HG03039 (cell line): ENCODE measurements at regions not wholly inside any gene's neighbourhood (a gene's known extent, or its start where the extent isn't known, plus 50 kb on each side); places are given as distances from the start of the nearest gene placed in this dataset.

Experiments
- ATAC-seq: cut with Tn5 transposase; IDR thresholded peaks from one replicate; pipeline ENCODE4 v1.9.1; 2021; ENCODE audit warnings: mild to moderate bottlenecking, moderate library complexity; ENCODE audit not compliant: unreplicated experiment

DNA sequence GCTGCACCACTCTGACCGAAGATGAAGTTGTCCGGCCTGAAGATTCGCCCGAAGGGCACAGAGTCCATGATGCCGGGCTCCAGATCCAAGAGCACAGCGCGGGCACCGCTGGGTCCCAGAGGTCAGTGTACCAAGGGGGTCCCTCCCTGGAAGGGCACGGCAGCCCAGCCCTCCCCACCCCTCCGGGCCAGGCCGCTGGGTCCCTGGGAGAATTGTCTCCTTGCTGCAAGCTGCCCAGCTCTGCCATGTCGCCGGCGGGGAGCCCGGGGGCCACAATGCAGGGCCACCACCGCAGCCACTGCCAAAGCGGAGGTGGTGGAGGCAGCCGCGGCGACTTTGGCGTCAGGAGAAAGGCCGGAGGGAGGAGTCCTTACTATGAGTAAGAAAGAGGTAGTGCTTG is 189.5 kb upstream of the CYRIA start:
- ATAC-seq, result no peak

DNA sequence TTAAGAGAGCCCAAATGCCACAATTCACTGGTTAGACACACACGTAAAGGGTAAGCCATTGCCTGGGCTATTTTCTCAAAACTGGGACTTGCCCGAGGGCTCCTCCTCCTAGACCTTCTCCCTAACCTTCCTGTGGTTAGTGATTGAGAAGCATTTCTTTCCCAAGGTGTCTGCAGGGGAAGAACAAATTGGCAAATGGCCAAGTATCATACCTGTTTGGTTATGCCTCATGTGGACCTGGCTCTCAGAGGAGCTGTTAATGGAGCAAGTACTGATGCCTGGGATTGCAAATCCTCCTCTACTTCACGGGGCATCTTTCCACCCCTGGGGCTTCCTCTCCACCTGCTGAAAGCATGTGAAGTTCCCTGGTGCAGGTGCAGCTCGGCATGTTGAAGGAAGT is 187.5 kb upstream of the CYRIA start:
- ATAC-seq, result no peak

DNA sequence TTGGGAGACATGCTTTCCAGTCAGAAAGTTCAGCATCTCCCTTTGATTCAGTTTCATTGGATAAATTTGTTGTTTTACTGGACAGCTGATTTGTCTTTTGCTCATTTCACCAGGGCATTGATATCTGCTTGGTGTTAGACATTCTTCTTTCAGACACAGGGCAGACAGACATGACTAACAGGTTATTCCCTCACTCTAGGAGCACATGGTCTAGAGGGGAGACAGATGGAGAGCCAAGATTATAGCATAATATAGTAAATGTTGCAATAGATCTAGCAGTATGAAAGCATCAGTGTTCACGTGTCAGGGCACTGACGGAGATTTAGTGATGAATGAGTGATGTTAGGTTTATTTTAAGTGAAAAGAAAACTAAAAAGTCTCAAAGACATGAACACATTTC is 187.0 kb upstream of the CYRIA start:
- ATAC-seq, result no peak

DNA sequence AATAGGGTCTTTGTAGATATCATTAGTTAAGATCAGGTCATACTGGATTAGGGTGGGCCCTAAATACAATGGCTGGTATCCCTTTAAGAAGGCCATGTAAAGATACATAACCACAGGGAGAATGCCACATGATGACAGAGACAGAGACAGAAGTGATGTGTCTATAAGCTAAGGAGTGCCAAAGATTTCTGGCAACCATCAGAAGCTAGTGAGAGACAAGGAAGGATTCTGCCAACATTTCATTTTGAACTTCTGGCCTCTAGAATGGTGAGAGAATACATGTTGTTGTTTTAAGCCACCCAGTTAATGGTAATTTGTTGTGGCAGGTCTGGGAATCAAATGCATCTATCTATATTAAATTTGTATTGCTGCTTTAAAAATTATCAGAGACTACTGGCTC is 185.5 kb upstream of the CYRIA start:
- ATAC-seq, result no peak

DNA sequence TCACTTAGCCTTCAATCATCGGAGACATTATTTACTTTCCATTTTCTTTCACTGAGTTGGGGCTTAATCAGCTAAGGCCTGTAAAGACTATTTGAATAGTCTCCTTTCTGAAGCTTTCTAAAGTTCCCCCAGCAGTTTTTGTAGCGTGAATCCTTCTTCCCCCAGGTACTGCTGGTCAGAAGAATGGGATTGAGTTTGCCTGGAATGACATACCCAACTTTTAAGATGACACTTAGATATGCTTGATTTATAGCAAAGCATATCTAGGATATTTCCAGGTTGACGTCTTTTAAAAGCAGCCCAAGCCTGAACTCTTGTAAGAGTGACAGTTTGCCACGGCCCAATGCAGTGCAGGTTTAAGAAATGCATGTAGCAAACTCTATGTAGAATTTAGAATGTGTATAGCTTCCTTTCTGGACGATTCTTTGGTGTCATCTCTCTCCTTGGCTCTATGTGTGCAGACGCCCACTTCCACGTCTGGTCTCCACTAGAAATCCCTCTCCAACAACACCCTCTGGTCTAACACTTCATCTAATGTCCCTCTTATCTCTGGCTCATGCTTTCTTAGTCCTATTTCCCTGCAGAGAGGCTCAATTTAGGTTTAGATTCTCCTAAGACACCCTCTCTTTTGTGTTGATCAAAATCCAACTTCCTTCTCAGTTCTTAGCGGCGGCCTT is 175.0 kb upstream of the CYRIA start:
- ATAC-seq, result no peak

DNA sequence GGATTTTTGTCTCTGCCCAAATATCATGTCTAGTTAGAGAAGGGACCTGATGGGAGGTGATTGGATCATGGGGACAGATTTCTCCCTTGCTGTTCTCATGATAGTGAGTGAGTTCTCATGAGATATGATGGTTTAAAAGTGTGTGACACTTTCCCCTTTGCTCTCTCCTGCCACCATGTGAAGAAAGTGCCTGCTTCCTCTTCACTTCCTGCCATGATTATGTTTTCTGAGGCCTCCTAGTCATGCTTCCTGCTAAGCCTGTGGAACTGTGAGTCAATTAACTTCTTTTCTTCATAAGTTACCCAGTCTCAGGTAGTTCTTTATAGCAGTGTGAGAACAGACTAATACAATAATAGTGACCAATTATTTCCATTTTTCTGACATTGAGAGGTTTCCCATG is 167.3 kb upstream of the CYRIA start:
- ATAC-seq, result no peak

DNA sequence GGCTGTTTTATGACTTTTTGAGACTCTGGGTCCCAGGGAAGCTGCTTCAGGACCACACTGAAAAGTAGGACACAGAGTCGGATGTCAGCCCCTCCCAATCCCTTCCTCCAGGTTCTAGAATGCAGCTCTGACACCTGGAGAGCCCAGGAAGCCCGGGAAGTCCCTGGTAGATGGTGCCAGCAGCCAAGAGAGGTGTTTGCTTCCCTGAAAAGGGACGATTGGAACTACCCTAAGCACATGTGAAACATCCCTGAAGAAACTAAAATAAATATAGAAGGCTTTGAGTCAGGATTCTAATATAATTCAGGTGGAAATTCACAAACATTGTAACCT is 163.2 kb upstream of the CYRIA start:
- ATAC-seq, result no peak

DNA sequence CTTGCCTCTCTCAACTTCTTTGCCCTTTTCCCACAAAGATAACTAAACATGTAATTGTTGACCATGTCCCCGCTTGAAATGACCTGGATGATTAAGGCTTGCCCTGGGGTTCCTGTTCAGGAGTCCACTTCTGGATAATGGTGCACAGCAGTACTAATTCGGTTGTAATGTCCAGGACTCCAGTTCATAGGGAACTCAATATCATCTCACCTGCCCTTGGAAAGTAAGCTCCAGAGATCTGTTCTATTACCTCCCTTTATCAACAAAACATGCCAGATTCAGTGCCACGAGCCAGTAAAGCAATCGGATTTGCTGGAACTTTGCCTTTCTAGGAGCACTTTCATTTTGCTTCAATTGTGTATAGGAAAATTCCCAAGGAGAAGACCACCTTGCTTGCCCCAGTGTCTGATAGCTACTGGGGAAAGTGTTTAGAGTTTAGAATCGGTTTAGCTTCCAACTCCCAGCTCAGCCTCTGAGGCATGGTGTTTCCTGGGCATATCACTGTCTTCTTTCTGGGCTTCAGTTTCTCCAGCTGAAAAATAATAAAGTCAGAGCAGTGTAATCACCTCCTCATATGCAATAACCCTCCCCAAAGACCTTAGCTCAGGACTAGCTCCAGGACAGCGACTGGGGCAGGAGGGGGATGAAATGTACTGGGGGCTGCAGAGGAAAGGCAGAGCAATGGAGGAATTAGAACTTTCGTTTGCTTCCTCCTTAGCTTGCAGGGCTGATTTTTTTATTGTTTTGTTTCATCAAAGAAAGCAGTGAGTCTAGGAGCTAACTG is 162.6 kb upstream of the CYRIA start:
- ATAC-seq, result no peak

DNA sequence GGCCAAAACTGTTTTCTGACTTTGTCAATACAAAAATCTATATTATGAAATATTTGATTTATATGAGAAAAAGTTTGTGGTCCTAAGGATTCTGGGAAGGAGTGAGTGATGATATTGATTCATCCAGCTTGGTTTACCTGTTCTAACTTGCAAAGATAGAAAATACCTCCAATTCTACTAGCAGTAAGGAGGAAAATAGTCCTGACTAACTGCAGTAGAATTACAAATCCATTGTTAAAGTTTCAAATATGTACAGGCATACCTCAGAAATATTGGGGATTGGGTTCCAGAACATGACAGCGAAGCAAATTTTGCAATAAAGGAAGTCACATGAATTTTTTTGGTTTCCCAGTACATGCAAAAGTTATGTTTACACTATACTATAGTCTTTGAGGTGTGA is 158.8 kb upstream of the CYRIA start:
- ATAC-seq, result no peak

DNA sequence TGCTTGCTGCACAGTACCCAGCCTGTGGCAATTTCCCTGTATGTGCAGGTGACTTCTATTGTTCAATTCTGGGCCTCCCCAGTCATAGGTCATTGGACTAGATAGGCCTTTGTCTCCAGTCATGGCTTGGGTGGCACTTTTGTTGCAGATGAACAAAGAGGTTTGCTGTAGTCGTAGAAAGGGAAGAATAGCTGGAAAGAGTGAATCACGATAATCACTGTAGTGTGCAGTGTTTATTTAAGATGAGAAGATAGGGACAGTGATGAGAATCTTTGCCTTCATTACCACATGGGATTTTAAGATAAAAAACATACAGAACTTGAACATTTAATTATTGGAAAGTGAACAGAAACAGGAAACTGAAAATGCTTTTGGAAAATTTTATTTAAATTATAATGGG is 156.1 kb upstream of the CYRIA start:
- ATAC-seq, result no peak

DNA sequence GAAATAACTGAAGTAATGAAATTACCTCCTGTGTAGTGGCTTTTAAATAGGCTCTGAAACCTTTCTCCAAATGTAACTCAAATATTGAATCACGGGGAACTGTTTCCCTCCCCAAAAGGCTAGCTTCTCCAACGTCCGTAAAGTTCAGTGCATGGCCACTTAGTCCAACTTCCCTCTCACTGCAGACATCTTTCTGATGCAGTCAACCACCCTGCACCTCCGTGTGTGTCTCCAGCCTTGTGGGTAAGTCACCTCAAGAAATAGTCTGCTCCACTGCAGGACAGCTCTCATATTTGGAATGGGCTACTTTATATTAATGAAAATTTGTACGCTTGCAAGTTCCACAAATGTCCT is 152.5 kb upstream of the CYRIA start:
- ATAC-seq, result no peak

DNA sequence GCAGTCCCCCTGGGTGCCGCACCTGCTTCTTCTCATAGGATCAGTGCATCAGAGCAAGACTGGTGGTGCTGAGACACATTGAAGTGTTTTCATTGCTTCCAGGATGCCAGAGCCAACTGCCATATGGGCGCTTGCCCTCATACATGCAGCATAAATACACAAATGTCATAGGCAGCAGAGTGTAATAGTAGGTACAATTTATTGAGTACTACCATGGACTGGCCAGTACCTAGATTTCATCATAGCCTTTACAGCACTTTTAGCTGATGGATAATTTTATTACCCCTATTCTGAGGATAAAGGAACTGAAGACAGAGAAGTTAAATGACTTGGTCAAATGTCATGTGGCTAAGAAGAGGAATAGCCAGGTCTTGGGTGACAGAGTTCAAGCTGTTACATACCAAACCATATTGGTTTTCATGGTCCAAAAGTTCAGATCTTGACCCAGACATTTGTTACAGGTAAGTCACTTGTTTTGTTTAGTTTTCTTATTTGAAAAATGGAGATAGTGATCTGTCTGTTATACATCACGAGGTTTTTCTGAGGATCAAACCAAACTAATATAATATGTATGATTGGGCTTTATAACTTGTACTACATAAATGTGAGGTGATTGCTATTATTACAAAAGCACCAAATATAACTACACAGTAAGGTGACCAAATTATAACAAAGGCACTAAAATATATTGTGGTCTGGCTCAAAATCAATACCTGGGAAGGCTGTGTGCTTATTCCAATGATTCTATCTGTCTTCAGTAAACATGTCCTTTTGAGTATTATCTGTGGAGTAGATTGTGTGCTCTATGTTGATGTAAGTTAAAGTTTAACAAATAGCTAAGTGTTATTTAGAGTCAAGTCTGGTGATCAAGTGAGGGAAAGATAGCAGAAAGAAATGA is 151.9 kb upstream of the CYRIA start:
- ATAC-seq, result no peak

DNA sequence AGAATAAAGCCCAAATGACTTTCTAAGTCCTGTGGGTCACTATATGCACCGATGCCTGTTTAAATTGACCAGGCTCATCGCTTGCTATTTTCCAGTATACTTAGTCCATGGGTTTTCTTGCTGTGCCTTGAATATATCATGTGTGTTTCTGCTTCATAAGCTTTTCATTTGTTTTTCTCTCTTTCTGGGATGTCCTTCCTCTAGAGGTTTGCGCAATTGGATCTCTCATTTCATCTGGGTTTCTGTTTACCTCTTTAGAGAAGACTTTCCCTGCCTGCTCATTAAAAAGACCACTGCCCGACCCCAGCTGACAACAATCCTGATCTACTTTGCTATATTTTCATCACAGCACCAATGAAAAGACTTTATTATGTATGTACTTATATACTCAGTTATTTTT is 150.9 kb upstream of the CYRIA start:
- ATAC-seq, result no peak

DNA sequence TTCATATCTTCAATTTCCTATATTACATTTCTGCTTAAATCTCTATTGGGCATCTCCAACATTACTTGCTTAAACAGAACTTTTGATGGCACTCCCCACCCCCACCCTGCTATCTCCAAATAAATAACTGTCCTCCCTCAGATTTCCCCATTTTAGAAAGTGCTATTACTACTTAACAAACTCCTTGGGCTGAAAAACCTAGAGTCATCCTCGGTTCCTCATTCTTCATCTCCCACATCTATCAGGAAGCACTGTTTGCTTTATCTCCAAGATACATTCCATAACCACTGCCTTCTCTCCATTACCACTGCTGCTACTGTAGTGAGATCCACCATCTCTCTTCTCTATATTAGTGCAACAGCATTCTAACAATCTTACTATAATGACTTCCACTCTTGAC is 150.4 kb upstream of the CYRIA start:
- no peak for ATAC-seq

DNA sequence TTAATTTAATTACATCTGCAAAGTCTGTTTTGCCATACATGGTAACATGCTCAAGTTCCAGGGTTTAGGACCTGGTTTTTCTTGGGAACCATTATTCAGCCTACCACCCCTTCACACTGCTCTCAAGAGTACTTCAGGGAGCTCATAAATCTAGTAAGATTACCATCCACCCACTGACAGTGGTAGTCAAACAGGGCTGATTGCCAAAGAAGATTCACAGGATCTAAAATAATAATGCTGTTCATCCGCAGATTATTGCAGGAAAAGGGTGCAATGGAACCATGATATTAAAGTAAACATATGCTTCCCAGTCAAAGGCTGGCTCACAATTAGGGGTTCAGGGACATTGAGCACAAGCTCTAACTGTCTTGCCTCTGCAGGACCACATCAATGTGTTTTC is 148.0 kb upstream of the CYRIA start:
- ATAC-seq, result no peak

DNA sequence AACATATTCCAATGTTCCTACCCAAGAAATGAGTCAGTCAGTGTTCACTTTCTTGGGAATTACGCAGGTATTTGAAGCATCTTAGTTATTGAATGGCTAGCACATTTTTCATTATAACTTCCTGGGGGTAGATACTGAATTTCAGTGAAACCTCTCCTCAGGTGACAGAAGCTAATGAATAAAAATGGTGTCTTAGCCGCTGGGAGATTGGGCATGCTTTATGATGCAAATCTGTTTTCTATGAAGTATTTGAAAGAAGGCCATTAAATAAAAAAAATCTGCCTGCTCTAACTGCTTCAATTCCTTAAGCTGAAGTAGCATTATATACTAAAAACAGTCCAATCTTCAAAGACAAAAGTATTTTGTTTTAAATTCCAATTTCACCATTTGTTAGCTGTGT is 132.8 kb upstream of the CYRIA start:
- ATAC-seq, result no peak

DNA sequence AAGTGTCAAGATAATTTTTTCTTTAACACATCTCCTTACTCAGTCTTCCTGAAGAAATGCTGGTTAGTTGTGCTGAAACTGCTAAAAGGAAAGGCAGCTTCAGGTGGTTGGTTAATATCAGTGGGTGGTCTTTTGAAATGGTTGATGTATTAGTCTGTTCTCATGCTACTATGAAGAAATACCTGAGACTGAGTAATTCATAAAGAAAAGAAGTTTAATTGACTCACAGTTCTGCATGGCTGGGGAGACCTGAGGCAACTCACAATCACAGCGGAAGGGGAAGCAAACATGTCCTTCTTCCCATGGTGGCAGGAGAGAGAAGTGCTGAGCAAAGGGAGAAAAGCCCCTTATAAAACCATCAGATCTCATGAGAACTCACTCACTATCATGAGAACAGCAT is 125.9 kb upstream of the CYRIA start:
- no peak for ATAC-seq

DNA sequence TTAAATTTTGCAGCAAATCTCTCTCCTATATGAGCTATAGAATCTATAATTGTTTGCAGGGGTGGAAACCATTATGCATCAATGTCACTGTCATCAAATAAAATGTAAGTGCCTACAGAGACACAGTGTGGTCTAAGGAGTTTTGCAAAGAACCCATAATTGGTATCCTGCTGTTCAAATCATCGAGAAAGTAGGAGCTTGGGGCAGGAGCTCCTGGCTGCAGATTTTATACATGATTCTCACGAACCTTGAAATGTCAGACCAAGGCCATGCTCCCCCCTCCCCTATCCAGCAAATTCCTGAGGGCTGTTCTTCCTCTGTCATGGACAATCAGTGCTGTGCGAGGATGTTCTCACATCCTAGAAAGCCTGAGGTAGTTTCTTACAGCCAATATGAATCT is 119.5 kb upstream of the CYRIA start:
- no peak for ATAC-seq

DNA sequence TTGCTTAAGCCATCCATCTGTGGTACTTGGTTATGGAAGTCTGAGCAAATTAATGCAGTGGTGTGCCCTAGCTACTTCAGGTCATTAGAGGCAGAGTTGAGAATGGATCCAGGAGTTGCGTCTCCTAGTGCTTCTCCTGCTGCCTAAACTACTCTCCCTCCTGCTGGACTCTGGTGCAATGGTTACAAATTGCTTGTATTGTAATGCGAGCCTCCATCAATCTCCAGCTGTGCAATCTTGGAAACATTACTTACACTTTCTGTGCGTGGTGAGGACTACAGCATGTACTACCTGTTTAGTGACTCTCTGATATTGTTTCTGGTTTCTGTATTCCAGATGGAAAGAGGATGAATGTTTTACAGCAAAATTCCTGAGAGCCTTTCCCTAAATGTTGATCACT is 119.0 kb upstream of the CYRIA start:
- no peak for ATAC-seq

DNA sequence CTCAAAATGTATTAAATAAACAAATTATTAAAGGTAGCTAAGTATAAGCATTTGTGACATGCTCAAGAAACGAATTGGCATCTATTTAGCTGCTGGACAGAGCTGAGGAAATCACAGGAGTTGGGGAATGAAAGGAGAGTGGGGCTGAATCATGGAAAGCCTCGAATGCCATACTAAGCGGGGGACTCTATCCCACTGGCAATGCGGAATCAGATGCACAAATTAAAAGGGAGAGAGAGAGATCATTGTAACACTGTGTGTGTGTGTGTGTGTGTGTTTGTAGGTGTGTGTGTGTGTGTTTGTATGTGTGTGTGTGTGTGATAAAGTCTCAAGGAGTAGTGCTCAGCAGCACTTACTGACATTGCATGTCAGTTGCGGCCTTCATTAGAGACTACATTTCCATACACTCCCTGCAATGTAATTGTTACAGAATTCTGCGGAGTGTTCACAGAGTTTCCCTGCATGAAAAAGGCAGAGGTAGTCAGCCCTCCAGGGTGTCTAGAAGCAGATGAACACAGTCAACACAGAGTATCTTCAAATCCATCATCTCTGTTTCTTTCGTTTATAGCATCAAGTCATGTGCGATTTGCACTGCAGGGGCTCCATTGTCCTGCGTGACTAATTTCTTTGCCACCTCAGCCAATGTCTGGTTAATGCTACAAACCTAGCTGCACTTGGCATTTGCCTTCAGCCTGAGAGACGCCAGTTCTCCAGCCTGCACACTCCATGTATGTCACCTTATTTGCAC is 111.7 kb upstream of the CYRIA start:
- no peak for ATAC-seq

DNA sequence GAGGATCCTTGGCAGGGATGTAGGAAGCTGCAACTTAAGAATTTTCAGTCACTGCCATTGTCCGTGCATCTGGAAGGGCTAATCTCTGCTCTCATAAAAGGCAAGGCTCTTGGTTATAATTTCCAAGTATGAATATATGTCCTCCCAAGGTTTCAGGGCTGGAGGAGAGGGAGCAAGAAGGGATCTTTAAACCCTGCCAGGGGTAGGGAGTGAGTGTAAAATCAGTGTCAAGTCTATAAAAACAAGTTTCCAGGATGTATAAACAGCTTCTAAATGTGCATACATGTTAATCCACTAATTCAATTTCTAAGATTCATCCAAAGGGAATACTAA is 110.2 kb upstream of the CYRIA start:
- ATAC-seq, result no peak
